ENCODE measurements at regions not wholly inside any gene's neighbourhood (a gene's known extent, or its start where the extent isn't known, plus 50 kb on each side); places are given as distances from the start of the nearest gene placed in this dataset.

DNA sequence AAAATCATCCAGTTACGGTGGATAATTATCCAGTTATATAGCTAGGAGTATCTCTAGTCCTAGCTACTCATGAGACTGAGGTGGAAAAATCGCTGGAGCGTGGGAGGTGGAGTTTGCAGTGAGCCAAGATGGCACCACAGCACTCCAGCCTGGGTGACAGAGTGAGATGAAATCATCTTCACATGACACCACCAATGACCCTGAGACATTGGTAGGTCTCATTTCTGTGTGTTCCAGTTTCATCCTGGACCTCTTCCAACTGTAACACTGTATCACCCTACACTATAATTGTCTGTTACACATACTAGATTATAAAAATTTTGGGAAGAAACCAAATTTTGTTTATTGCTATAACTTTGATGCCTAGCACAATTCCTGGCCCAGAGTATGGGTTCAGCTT lies 446.8 kb downstream of the TMEM135 start:
- 85 to 90% (median 87%) methylated on average over 3 of the region's 3 CpGs for whole genome bisulfite sequencing, 3 donors

GRCh38 chr11:87477321-87477720 lies 439.6 kb downstream of the TMEM135 start:
- H3K27me3 ChIP-seq (ENCODE audit: insufficient read depth in 3 of 3, low read length in 2 of 3) = no peaks in the 10 kb centered on the region
- H3K4me3 ChIP-seq = no peak overlapping the region
- H3K9me3 ChIP-seq = no peaks in the 10 kb centered on the region
- ATAC-seq (no peak), DNase-seq (no peak)
- no peaks in the 10 kb centered on the region for H3K4me1 ChIP-seq
- 67 to 73% (median 69%) methylated on average over 2 of the region's 2 CpGs for WGBS, 3 donors
- intact Hi-C loops (cut with DNase I) = no loop called here
- H3K27ac ChIP-seq = no peak overlapping the region
- TF ChIP-seq CTCF (IDR thresholded peaks at IDR 0.05) = no peak
- H3K36me3 ChIP-seq (ENCODE audit: insufficient read depth in 1 of 2, low read depth in 1 of 2) = no peaks in the 10 kb centered on the region

More for the DNA sequence above, 446.8 kb downstream of the TMEM135 start:
- DNase-seq (no peak), ATAC-seq (no peak)
- Histone ChIP-seq H3K27me3 (ENCODE audit: insufficient read depth in 3 of 3, low read length in 2 of 3) (no peaks in the 10 kb centered on the region), H3K4me3 (no peak overlapping the region), H3K9me3 (no peaks in the 10 kb centered on the region), H3K36me3 (ENCODE audit: insufficient read depth in 1 of 2, low read depth in 1 of 2) (no peaks in the 10 kb centered on the region), H3K27ac (no peak overlapping the region), H3K4me1 (no peaks in the 10 kb centered on the region)
- TF ChIP-seq CTCF (IDR thresholded peaks at IDR 0.05) = no peak
- intact Hi-C loops (cut with DNase I) = no loop called here

GRCh38 chr11:87473174-87473573 lies 435.4 kb downstream of the TMEM135 start:
- Histone ChIP-seq H3K27me3 (ENCODE audit: insufficient read depth in 3 of 3, low read length in 2 of 3) (no peaks in the 10 kb centered on the region), H3K4me1 (no peaks in the 10 kb centered on the region), H3K27ac (no peak overlapping the region), H3K36me3 (ENCODE audit: insufficient read depth in 1 of 2, low read depth in 1 of 2) (no peaks in the 10 kb centered on the region), H3K9me3 (no peaks in the 10 kb centered on the region), H3K4me3 (no peak overlapping the region)
- 64 to 71% (median 64%) methylated on average over 1 of the region's 1 CpG for WGBS, 3 donors
- ATAC-seq (no peak), DNase-seq (no peak)
- no peak for TF ChIP-seq CTCF (IDR thresholded peaks at IDR 0.05)
- intact Hi-C loops (cut with DNase I) = no loop called here

DNA sequence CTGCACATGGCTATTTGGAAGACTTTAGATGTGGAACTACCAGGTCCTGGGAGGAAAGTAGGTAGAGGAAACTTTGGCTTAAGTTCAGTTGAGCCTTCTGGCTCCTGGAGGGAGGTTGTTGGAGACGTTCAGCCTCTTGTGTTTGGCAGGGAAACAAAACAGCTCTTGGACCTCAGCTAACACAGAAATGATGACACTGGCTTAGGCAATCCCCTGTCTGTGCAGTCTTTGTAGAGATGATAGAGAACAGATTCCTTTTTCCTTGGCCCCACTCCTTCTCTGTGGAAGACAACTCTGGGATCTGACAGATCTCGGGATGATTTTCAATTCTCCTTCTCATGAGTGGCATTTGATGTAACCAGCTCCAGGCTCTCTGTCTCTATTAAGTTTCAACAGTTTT lies 428.5 kb downstream of the TMEM135 start:
- Histone ChIP-seq H3K4me1 (no peaks in the 10 kb centered on the region), H3K9me3 (no peaks in the 10 kb centered on the region), H3K27ac (no peak overlapping the region), H3K4me3 (no peak overlapping the region), H3K36me3 (ENCODE audit: insufficient read depth in 1 of 2, low read depth in 1 of 2) (no peaks in the 10 kb centered on the region), H3K27me3 (ENCODE audit: insufficient read depth in 3 of 3, low read length in 2 of 3) (no peaks in the 10 kb centered on the region)
- no peak for TF ChIP-seq CTCF (IDR thresholded peaks at IDR 0.05)
- ATAC-seq (peak in 3 of 4 donors; percentile 37 to 45 (median 38)), DNase-seq (no peak)
- 32 to 48% (median 33%) methylated on average over 2 of the region's 2 CpGs for WGBS, 3 donors
- intact Hi-C loops (cut with DNase I) = no loop called here

DNA sequence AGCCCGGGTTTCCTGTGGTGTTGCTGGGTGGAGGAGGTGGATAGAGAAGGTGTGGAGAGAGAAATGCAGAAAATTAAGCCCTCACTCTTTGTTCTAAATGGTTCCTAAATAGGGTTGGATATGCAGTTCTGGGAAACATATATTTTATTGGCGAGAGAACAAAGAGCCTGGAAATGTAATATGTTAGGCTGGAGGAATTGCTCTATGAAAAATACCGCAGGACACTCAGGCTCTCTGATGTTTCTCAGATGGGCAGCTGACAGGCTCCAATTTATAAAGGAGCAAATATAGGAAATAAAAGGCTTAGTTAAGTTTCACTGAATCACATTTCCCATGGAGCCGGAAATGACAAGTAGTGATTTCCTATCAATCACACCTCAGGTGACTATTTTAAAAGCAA lies 428.0 kb downstream of the TMEM135 start:
- H3K27ac ChIP-seq = no peak overlapping the region
- no peaks in the 10 kb centered on the region for H3K9me3 ChIP-seq
- ATAC-seq (no peak), DNase-seq (no peak)
- no peak for TF ChIP-seq CTCF (IDR thresholded peaks at IDR 0.05)
- H3K36me3 ChIP-seq (ENCODE audit: insufficient read depth in 1 of 2, low read depth in 1 of 2) = no peaks in the 10 kb centered on the region
- H3K27me3 ChIP-seq (ENCODE audit: insufficient read depth in 3 of 3, low read length in 2 of 3) = no peaks in the 10 kb centered on the region
- H3K4me3 ChIP-seq = no peak overlapping the region
- WGBS, 3 donors = 53 to 62% (median 60%) methylated on average over 4 of the region's 4 CpGs
- intact Hi-C loops (cut with DNase I) = no loop called here
- H3K4me1 ChIP-seq = no peaks in the 10 kb centered on the region

Measured in psoas muscle (tissue), 7 donors.